GM21619 (cell line): ENCODE measurements at regions not wholly inside any gene's neighbourhood (a gene's known extent, or its start where the extent isn't known, plus 50 kb on each side); places are given as distances from the start of the nearest gene placed in this dataset.

Experiments
- ATAC-seq: cut with Tn5 transposase; IDR thresholded peaks from one replicate; pipeline ENCODE4 v1.9.1; 2021; ENCODE audit not compliant: unreplicated experiment

- ATAC-seq = no peak
These were observed 66.3 kb upstream of the FAM9C start for GRCh38 chrX:13110433-13111324.

GRCh38 chrX:13109817-13110216, 65.4 kb upstream of the FAM9C start:
- no peak for ATAC-seq

- no peak for ATAC-seq
These were observed 59.5 kb upstream of the FAM9C start for GRCh38 chrX:13103914-13104274.

- ATAC-seq = no peak
These were observed 58.9 kb upstream of the FAM9C start for GRCh38 chrX:13103188-13103913.

GRCh38 chrX:13102636-13103035, 58.2 kb upstream of the FAM9C start:
- ATAC-seq = no peak

- ATAC-seq = no peak
These were observed 57.2 kb upstream of the FAM9C start for GRCh38 chrX:13101441-13102139.

- no peak for ATAC-seq
These were observed 54.7 kb upstream of the FAM9C start for GRCh38 chrX:13099121-13099520.

GRCh38 chrX:13096728-13097127, 52.3 kb upstream of the FAM9C start:
- no peak for ATAC-seq

- no peak for ATAC-seq
These were observed 50.5 kb upstream of the FAM9C start for GRCh38 chrX:13094828-13095341.

- no peak for ATAC-seq
These were observed 50.0 kb upstream of the FAM9C start for GRCh38 chrX:13094374-13094773.
